AG04450 (cell line): ENCODE measurements at regions not wholly inside any gene's neighbourhood (a gene's known extent, or its start where the extent isn't known, plus 50 kb on each side); places are given as distances from the start of the nearest gene placed in this dataset.
A peak's percentile ranks its signal among the peaks of the same experiment; 100 is the strongest.
"Not testable (repeated sequence)": the region's sequence is repeated elsewhere in the genome, so short reads cannot be mapped to it uniquely, and the experiment has no call there.

Experiments
- CTCF ChIA-PET: fragments of 300-600, 350-600 bp; formaldehyde crosslinking; extraction: SDS; loops from one replicate; lab custom pipeline; 2022; ENCODE audit warnings: antibody characterized with exemption, inconsistent platforms; lab: Charles Lee
- POLR2A ChIA-PET: fragments of 350-600 bp; formaldehyde crosslinking; extraction: SDS; loops from one replicate; lab custom pipeline; 2021; ENCODE audit warnings: antibody characterized with exemption, inconsistent platforms; lab: Yijun Ruan, JAX
- DNase-seq: peaks from one replicate; pipeline ENCODE4 v3.0.0-alpha.2; 2011; ENCODE audit warnings: low read depth, low spot score
- H3K27ac ChIP-seq: one replicate; pipeline ENCODE4 v1.5.1; 2012; ENCODE audit warnings: low read depth, low read length, control low read depth
- H3K27me3 ChIP-seq: one replicate; pipeline ENCODE4 v1.6.0; 2012; ENCODE audit warnings: low read length; ENCODE audit not compliant: control insufficient read depth, insufficient read depth
- H3K4me3 ChIP-seq: 2 replicates; pipeline ENCODE4 v1.5.1; 2011; ENCODE audit warnings: mild to moderate bottlenecking, low read depth, low read length, control low read depth
- H3K9me3 ChIP-seq: 2 replicates; pipeline ENCODE4 v1.5.1; 2012; ENCODE audit warnings: low read length; ENCODE audit not compliant: control insufficient read depth, insufficient read depth
- TF ChIP-seq, protein P1 (sequence below): IDR thresholded peaks from 2 replicates; pipeline ENCODE4 v1.5.1; 2011; ENCODE audit warnings: low read depth, low read length, control low read depth, inconsistent platforms

DNA sequence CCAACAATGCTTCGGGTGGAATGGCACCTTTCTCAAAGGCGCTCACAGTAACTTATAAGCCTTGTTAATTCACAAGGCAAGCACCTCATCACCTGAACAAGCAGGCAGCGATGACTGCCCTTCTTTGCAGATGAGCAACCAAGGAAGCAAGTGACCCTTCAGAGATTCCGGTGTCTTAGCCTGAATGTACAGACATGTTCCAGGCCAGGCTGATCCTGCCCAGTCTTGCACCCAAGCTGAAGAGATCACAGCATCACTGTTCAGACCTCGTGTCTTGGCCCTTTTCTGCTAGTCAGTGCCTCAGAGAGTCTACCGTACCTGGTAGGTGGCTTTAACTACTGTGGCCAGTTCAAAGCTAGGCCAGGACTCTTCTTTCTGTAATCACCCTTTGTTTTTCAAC, 94.7 kb upstream of the ERCC6L2 start:
- no peak for DNase-seq
- Histone ChIP-seq H3K4me3 (no peak overlapping the region), H3K27me3 (no peaks in the 10 kb centered on the region), H3K9me3 (peaks cover 4% of the 10 kb centered on the region; the same call in 1 of the 2 replicates), H3K27ac (no peak overlapping the region)
- CTCF ChIA-PET, result interaction anchor here (1.5 kb wide), 1 partner anchor 612 kb away, joined by 4 read pairs; no protein-coding TSS in a partner anchor
- TF ChIP-seq, protein P1, sequence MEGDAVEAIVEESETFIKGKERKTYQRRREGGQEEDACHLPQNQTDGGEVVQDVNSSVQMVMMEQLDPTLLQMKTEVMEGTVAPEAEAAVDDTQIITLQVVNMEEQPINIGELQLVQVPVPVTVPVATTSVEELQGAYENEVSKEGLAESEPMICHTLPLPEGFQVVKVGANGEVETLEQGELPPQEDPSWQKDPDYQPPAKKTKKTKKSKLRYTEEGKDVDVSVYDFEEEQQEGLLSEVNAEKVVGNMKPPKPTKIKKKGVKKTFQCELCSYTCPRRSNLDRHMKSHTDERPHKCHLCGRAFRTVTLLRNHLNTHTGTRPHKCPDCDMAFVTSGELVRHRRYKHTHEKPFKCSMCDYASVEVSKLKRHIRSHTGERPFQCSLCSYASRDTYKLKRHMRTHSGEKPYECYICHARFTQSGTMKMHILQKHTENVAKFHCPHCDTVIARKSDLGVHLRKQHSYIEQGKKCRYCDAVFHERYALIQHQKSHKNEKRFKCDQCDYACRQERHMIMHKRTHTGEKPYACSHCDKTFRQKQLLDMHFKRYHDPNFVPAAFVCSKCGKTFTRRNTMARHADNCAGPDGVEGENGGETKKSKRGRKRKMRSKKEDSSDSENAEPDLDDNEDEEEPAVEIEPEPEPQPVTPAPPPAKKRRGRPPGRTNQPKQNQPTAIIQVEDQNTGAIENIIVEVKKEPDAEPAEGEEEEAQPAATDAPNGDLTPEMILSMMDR, result no peak
- POLR2A ChIA-PET, result no interaction called here

DNA sequence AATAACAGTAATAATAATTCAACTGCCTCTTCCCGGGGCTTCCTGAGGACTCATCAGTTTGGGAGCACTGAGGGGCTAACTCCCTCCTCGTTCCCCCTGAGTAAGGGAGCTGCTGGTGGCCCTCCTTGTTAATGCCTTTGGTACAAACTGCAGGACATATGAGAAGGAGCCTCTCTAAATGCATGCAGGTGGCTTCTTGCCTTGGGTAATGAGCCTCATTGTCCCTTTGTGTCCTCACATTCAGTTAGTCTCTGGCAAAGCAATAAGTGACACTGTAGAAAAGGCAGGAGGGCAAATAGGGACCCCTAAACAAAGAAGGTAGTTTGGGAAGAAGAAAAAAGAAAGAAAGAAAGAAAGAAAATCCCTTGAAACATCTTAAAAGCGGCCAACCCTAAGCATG, 95.4 kb upstream of the ERCC6L2 start:
- no peak overlapping the region for H3K4me3 ChIP-seq
- ChIA-PET POLR2A (no interaction called here), CTCF (interaction anchor here (1.5 kb wide), 1 partner anchor 612 kb away, joined by 4 read pairs; no protein-coding TSS in a partner anchor)
- peaks cover 4% of the 10 kb centered on the region; the same call in 1 of the 2 replicates for H3K9me3 ChIP-seq
- no peaks in the 10 kb centered on the region for H3K27me3 ChIP-seq
- DNase-seq, result no peak
- TF ChIP-seq, protein P1, result no peak
- H3K27ac ChIP-seq, result no peak overlapping the region

DNA sequence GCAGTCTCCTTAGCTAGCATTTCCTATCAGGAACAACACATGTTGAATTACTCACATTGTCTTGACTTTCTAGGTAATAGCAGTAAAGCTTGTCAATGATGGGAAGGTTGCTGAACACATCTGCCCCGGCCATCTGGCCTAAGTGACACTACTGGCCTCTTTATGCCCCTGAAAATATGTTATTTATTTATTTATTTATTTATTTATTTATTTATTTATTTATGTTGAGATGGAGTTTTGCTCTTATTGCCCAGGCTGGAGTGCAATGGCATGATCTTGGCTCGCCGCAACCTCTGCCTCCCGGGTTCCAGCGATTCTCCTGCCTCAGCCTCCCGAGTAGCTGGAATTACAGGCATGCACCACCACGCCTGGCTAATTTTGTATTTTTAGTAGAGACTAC, 95.9 kb upstream of the ERCC6L2 start:
- H3K4me3 ChIP-seq, POLR2A ChIA-PET, H3K9me3 ChIP-seq, H3K27me3 ChIP-seq, DNase-seq: not testable (repeated sequence)
- H3K27ac ChIP-seq, result peak overlapping the region; percentile 25
- CTCF ChIA-PET, result interaction anchor here (1.0 to 1.5 kb wide), 2 partner anchors 452 to 611 kb away, joined by 3 to 4 read pairs; no protein-coding TSS in a partner anchor

DNA sequence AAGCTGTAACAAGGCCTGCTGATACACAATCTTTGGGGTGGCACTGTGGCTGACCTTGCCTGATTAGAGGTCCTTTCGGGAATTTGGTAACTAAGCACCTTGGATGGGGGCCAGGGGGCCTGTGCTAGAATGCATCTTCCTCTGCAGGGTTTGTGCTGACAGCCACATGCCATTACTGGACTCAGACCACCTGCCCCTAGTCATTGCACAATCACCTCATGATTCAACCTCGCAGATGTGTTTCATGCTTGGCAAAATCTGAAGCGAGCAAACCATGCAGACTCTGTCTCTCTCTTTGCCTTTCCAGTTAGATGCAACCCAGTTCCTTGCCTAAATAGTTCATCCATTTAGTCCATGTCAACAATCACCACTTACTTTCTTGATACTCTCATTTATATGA, 96.5 kb upstream of the ERCC6L2 start:
- POLR2A ChIA-PET, result no interaction called here
- TF ChIP-seq, protein P1, result no peak
- no peak overlapping the region for H3K4me3 ChIP-seq
- peak; percentile 85 for DNase-seq
- CTCF ChIA-PET, result interaction anchor here (1.0 kb wide), 1 partner anchor 453 kb away, joined by 3 read pairs; no protein-coding TSS in a partner anchor
- no peak overlapping the region for H3K27ac ChIP-seq
- no peaks in the 10 kb centered on the region; the same call in 1 of the 2 replicates for H3K9me3 ChIP-seq
- no peaks in the 10 kb centered on the region for H3K27me3 ChIP-seq

DNA sequence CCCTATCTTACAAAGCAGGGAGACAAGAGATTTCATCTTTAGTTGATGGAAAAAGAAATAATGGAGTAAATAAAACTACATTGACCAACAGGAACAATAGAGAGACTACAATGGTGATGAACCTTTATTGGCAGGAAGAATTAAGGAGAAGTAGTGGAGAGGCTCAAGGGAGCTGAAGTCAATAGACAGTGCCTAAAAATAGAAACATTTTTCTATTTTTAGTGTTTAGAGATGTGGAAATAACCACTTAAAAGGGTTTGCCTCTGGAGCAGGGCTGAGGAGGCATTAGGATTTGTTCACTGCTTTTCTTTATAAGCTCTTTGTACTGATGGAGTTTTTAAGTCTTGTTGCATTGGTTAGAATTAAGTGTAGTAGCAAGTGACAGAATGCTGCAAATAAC, 98.4 kb upstream of the ERCC6L2 start:
- Histone ChIP-seq H3K27ac (no peak overlapping the region), H3K9me3 (no peaks in the 10 kb centered on the region; the same call in 1 of the 2 replicates), H3K27me3 (no peaks in the 10 kb centered on the region), H3K4me3 (no peak overlapping the region)
- DNase-seq, result no peak
- CTCF ChIA-PET, result no interaction called here
- TF ChIP-seq, protein P1, result no peak
- POLR2A ChIA-PET, result interaction anchor here (0.6 kb wide), 2 partner anchors 10 to 360 kb away, joined by 4 to 13 read pairs; no protein-coding TSS in a partner anchor
